ENCODE measurements at regions not wholly inside any gene's neighbourhood (a gene's known extent, or its start where the extent isn't known, plus 50 kb on each side); places are given as distances from the start of the nearest gene placed in this dataset.

GRCh38 chr4:175326796-175327195 is 408.6 kb downstream of the ADAM29 start (continued):
- TF ChIP-seq CTCF (IDR thresholded peaks at IDR 0.05 in 2 of 3, conservative IDR thresholded peaks at IDR 0.05 in 1 of 3; ENCODE audit: insufficient read depth in 2 of 3, low read depth in 1 of 3, low read length in 3 of 3): no peak
- TF ChIP-seq, protein P1, sequence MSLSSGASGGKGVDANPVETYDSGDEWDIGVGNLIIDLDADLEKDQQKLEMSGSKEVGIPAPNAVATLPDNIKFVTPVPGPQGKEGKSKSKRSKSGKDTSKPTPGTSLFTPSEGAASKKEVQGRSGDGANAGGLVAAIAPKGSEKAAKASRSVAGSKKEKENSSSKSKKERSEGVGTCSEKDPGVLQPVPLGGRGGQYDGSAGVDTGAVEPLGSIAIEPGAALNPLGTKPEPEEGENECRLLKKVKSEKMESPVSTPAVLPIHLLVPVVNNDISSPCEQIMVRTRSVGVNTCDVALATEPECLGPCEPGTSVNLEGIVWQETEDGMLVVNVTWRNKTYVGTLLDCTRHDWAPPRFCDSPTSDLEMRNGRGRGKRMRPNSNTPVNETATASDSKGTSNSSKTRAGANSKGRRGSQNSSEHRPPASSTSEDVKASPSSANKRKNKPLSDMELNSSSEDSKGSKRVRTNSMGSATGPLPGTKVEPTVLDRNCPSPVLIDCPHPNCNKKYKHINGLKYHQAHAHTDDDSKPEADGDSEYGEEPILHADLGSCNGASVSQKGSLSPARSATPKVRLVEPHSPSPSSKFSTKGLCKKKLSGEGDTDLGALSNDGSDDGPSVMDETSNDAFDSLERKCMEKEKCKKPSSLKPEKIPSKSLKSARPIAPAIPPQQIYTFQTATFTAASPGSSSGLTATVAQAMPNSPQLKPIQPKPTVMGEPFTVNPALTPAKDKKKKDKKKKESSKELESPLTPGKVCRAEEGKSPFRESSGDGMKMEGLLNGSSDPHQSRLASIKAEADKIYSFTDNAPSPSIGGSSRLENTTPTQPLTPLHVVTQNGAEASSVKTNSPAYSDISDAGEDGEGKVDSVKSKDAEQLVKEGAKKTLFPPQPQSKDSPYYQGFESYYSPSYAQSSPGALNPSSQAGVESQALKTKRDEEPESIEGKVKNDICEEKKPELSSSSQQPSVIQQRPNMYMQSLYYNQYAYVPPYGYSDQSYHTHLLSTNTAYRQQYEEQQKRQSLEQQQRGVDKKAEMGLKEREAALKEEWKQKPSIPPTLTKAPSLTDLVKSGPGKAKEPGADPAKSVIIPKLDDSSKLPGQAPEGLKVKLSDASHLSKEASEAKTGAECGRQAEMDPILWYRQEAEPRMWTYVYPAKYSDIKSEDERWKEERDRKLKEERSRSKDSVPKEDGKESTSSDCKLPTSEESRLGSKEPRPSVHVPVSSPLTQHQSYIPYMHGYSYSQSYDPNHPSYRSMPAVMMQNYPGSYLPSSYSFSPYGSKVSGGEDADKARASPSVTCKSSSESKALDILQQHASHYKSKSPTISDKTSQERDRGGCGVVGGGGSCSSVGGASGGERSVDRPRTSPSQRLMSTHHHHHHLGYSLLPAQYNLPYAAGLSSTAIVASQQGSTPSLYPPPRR (CRISPR knock-in tag; IDR thresholded peaks at IDR 0.05; ENCODE audit: borderline replicate concordance): no peak
- TF ChIP-seq TBL1XR1 (IDR thresholded peaks at IDR 0.05; ENCODE audit: low read length in 2 of 2): no peak
- no peak for TF ChIP-seq RBM15 (IDR thresholded peaks at IDR 0.05; ENCODE audit: insufficient read depth, low read length)
- no peak for TF ChIP-seq ZNF511 (CRISPR knock-in tag; IDR thresholded peaks at IDR 0.05)

Measured in K562 (cell line).